Vagina (tissue), 2 donors: ENCODE measurements at regions not wholly inside any gene's neighbourhood (a gene's known extent, or its start where the extent isn't known, plus 50 kb on each side); places are given as distances from the start of the nearest gene placed in this dataset.
A peak's percentile ranks its signal among the peaks of the same experiment; 100 is the strongest.

ENCODE experiments used
- DNase-seq, 2 donors: peaks; one replicate each; pipeline ENCODE4 v3.0.0-alpha.2; 2017; ENCODE audit errors: extremely low spot score in 2 of 2
- H3K27ac ChIP-seq: fragments of 200-600 bp; sonication (generic); one replicate; pipeline ENCODE4 v1.5.1; 2019
- H3K27me3 ChIP-seq: fragments of 200-600 bp; sonication (generic); one replicate; pipeline ENCODE4 v1.5.1; 2019
- H3K36me3 ChIP-seq, 2 donors: fragments of 200-600 bp; sonication (generic); one replicate each; pipeline ENCODE4 v1.5.1; 2017 to 2019
- H3K4me1 ChIP-seq: fragments of 200-600 bp; sonication (generic); one replicate; pipeline ENCODE4 v1.5.1; 2019
- H3K4me3 ChIP-seq, 2 donors: fragments of 200-600 bp; sonication (generic); 1 replicate in 1 of 2; 2 replicates in 1 of 2; pipeline ENCODE4 v1.5.1; 2016 to 2019
- H3K9me3 ChIP-seq: fragments of 200-600 bp; sonication (generic); one replicate; pipeline ENCODE4 v1.5.1; 2019
- POLR2A ChIP-seq, 2 donors: fragments of 450-650 bp; IDR thresholded peaks; one replicate each; pipeline ENCODE4 v1.6.1; 2017; ENCODE audit warnings: antibody characterized with exemption in 2 of 2, mild to moderate bottlenecking in 2 of 2, moderate library complexity in 2 of 2
- POLR2AphosphoS5 ChIP-seq, 2 donors: sonication (generic); formaldehyde crosslinking; IDR thresholded peaks; one replicate each; pipeline ENCODE4 v1.9.0; 2017; ENCODE audit warnings: antibody characterized with exemption in 2 of 2, mild to moderate bottlenecking in 2 of 2, low read depth in 1 of 2; ENCODE audit not compliant: insufficient read depth in 1 of 2
- intact Hi-C: fragments of 100-400 bp; cut with DNase I; formaldehyde crosslinking; loops from one replicate; pipeline ENCODE4 v1.15.1; 2023
- TF ChIP-seq, protein P1 (sequence below), 3 experiments: fragments of 450-650 bp in 2 of 3; fragments of 200-600 bp in 1 of 3; sonication (generic) in 1 of 3; IDR thresholded peaks; one replicate each; pipeline ENCODE4 v1.5.1; 2017 to 2019; ENCODE audit warnings: antibody characterized with exemption in 3 of 3, mild to moderate bottlenecking in 2 of 3, moderate library complexity in 2 of 3

DNA sequence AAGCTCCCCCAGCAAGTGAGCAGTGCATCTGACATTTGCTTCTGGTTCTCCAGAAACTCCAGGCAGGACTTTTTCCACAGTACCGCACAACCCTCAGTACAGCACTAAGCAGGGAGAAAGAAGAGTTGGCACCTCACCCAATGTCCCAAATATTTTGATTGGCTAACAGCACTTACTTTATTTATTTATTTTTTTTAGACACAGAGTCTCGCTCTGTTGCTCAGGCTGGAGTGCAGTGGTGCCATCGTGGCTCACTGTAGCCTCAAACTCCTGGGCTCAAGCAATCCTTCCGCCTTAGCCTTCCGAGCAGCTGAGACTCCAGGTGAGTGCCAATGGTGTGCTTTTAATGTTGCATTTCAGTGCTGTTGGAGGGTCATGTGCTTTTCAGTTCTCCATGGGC is 200.3 kb upstream of the ZMIZ1 start:
- Histone ChIP-seq H3K4me3 (no peak overlapping the region), H3K27ac (no peak overlapping the region), H3K4me1 (no peaks in the 10 kb centered on the region), H3K36me3 (no peaks in the 10 kb centered on the region), H3K27me3 (no peaks in the 10 kb centered on the region), H3K9me3 (no peaks in the 10 kb centered on the region)
- TF ChIP-seq POLR2AphosphoS5 (IDR thresholded peaks at IDR 0.05; ENCODE audit: insufficient read depth in 1 of 2, low read depth in 1 of 2): no peak
- no peak for TF ChIP-seq POLR2A (IDR thresholded peaks at IDR 0.05)
- intact Hi-C loops: loop anchor here (2.0 kb wide), 1 partner anchor 18 kb away; no protein-coding TSS in a partner anchor
- peak in 1 of 2 donors; percentile 46 for DNase-seq

DNA sequence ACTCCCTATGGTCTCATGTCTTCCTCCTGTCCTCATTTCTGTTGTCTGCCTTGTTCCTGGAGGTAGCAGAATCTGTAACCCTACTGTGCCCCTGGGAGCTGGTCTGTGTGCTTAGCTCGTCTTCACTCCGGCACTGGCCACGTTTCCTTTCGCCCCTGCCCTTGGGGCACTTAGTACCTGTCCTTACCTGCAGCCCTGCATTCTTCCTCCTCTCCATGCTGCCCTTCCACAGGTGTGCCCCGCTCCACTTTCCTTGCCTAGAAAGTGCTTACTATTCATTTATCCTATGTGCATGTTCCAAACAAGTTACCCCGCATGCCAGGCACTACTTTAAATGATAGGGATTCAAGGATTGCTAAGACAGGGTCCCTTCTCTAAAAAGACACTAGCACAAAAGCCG is 199.9 kb upstream of the ZMIZ1 start:
- Histone ChIP-seq H3K36me3 (no peaks in the 10 kb centered on the region), H3K27ac (no peak overlapping the region), H3K4me3 (no peak overlapping the region), H3K27me3 (no peaks in the 10 kb centered on the region), H3K9me3 (no peaks in the 10 kb centered on the region), H3K4me1 (no peaks in the 10 kb centered on the region)
- DNase-seq: peak in 1 of 2 donors; percentile 49
- intact Hi-C loops: loop anchor here (2.0 kb wide), 1 partner anchor 18 kb away; no protein-coding TSS in a partner anchor
- TF ChIP-seq, protein P1, sequence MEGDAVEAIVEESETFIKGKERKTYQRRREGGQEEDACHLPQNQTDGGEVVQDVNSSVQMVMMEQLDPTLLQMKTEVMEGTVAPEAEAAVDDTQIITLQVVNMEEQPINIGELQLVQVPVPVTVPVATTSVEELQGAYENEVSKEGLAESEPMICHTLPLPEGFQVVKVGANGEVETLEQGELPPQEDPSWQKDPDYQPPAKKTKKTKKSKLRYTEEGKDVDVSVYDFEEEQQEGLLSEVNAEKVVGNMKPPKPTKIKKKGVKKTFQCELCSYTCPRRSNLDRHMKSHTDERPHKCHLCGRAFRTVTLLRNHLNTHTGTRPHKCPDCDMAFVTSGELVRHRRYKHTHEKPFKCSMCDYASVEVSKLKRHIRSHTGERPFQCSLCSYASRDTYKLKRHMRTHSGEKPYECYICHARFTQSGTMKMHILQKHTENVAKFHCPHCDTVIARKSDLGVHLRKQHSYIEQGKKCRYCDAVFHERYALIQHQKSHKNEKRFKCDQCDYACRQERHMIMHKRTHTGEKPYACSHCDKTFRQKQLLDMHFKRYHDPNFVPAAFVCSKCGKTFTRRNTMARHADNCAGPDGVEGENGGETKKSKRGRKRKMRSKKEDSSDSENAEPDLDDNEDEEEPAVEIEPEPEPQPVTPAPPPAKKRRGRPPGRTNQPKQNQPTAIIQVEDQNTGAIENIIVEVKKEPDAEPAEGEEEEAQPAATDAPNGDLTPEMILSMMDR (IDR thresholded peaks at IDR 0.05): no peak
- TF ChIP-seq POLR2AphosphoS5 (IDR thresholded peaks at IDR 0.05; ENCODE audit: insufficient read depth in 1 of 2, low read depth in 1 of 2): no peak
- TF ChIP-seq POLR2A (IDR thresholded peaks at IDR 0.05): no peak

DNA sequence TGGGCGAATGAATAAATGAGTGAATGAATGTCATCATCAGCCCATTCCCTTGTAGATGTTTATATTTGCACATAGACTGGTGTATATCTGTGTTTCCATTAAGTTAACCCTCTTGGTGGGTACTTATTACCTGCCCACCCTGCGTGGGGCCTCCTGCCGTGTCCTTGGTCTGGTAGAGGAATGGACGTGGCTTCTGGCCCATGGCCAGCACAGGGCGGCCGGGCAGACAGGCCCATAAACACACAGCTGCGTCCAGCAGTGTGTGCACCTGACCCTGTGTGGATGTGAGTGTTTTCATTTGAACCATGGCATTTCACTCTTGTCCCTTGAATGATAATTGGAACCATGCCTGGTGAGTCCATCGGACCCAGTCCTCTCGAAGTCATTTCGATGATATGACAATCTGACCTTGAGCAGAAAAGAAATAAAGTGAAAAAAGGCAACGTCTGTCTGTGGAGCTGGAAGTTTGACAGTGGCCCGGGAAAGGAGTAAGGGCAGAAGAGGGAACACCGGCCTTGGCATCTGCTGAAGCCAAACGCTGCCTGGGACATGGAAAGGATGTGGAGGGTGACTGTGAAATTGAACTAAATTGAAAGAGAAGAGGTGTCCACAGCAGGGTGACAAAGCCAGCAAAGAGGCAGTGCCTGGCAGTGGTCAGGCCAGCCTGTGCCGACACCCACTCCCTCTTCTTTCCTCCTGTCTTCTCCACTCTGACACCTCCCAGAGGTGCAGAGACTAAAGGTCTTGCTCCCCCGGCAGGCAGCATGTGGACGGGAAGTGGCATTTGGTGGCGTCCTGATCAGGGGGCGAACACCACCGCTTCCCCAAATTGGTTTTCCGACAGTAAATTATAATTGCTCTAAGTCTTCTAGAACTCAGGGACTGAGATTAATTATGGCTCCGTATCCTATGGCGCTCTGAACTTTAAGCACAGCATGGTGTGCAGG is 199.0 kb upstream of the ZMIZ1 start:
- no peak overlapping the region for H3K27ac ChIP-seq
- DNase-seq: peak in 1 of 2 donors; percentile 52
- H3K27me3 ChIP-seq: no peaks in the 10 kb centered on the region
- TF ChIP-seq POLR2AphosphoS5 (IDR thresholded peaks at IDR 0.05; ENCODE audit: insufficient read depth in 1 of 2, low read depth in 1 of 2) (no peak), POLR2A (IDR thresholded peaks at IDR 0.05) (no peak)
- TF ChIP-seq, protein P1 (IDR thresholded peaks at IDR 0.05): no peak
- H3K4me1 ChIP-seq: no peaks in the 10 kb centered on the region
- H3K4me3 ChIP-seq: no peak overlapping the region
- intact Hi-C loops: loop anchor here (2.0 kb wide), 1 partner anchor 17 kb away; no protein-coding TSS in a partner anchor
- H3K9me3 ChIP-seq: no peaks in the 10 kb centered on the region
- no peaks in the 10 kb centered on the region for H3K36me3 ChIP-seq

DNA sequence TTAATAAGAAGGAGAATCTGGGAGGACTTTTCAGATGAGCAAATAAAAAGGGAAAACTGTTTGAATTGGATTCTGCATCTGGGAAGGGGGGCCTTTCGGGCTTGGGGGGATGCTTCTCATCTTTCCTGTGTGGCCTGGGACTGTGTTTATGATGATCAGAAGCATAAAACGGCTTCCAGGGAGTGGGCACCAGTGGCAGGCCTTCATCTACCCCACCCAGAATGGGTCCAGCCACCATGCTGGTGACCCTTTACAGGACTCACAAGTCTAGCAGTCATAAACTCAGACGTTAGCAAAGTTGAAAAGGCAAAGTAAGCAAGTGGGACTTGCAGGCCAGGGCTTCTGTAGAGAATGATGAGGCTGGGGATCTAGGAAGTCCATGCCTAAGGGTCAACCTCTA is 198.3 kb upstream of the ZMIZ1 start:
- no peaks in the 10 kb centered on the region for H3K4me1 ChIP-seq
- TF ChIP-seq POLR2A (IDR thresholded peaks at IDR 0.05): no peak
- TF ChIP-seq POLR2AphosphoS5 (IDR thresholded peaks at IDR 0.05; ENCODE audit: insufficient read depth in 1 of 2, low read depth in 1 of 2): no peak
- TF ChIP-seq, protein P1 (IDR thresholded peaks at IDR 0.05): no peak
- no peak overlapping the region for H3K4me3 ChIP-seq
- intact Hi-C loops: no loop called here
- DNase-seq: peak in 1 of 2 donors; percentile 81
- H3K9me3 ChIP-seq: no peaks in the 10 kb centered on the region
- no peaks in the 10 kb centered on the region for H3K36me3 ChIP-seq
- H3K27ac ChIP-seq: no peak overlapping the region
- H3K27me3 ChIP-seq: no peaks in the 10 kb centered on the region

DNA sequence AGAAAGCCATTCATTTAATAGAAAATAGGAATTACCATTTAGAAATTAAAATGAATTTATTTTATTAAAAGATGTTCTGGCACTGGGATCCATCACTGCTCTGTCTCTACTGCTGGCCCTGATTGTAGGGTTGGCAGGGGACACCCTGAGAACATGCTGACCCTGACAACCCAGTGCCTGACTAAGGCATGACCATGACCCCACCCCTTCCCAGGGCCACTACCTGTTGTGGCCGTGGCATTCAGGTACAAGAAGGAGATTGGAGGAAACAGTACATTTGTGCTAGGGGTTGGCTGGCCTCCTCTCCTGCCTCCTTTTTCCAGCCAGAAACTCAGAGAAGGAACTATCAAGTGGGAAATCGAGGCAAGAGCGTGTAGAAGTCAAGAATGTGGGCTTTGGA is 197.0 kb upstream of the ZMIZ1 start:
- DNase-seq: peak; percentile 49 to 56

More for the DNA sequence above, 197.0 kb upstream of the ZMIZ1 start:
- intact Hi-C loops: no loop called here
- Histone ChIP-seq H3K4me3 (no peak overlapping the region), H3K9me3 (no peaks in the 10 kb centered on the region), H3K27ac (no peak overlapping the region), H3K4me1 (no peaks in the 10 kb centered on the region), H3K36me3 (no peaks in the 10 kb centered on the region), H3K27me3 (no peaks in the 10 kb centered on the region)
- TF ChIP-seq, protein P1 (IDR thresholded peaks at IDR 0.05): no peak
- TF ChIP-seq POLR2AphosphoS5 (IDR thresholded peaks at IDR 0.05; ENCODE audit: insufficient read depth in 1 of 2, low read depth in 1 of 2) (no peak), POLR2A (IDR thresholded peaks at IDR 0.05) (no peak)
